GM12865 (cell line): ENCODE measurements at regions not wholly inside any gene's neighbourhood (a gene's known extent, or its start where the extent isn't known, plus 50 kb on each side); places are given as distances from the start of the nearest gene placed in this dataset.

Source experiments
- DNase-seq: peaks from one replicate; pipeline ENCODE4 v3.0.0; 2010; ENCODE audit warnings: low read depth
- H3K4me3 ChIP-seq: 2 replicates; pipeline ENCODE4 v1.5.1; 2011; ENCODE audit warnings: mild to moderate bottlenecking, low read depth, low read length, control low read depth
- TF ChIP-seq, protein P1 (sequence below): IDR thresholded peaks from 2 replicates; pipeline ENCODE4 v1.5.1; 2011; ENCODE audit warnings: low read length, control low read depth, low read depth, inconsistent platforms; ENCODE audit not compliant: insufficient read depth; ENCODE audit errors: missing control alignments

DNA sequence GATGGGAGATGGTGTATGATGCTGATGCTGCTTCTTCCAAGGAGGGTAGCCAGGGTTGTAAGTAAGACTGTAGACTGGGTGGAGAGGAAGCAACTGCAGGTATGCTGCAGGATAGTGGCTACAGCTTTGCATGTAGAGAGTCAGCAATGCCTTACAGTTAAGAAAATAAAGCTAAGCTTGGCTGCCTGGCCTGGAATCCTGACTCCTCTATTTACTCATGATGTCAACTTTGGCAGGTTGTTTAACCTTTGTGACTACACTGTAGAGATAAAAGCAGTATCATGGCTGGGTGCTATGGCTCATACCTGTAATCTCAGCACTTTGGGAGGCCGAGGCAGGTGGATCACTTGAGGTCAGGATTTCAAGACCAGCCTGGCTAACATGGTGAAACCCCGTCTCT is 301.6 kb upstream of the RBFOX1 start:
- TF ChIP-seq, protein P1, sequence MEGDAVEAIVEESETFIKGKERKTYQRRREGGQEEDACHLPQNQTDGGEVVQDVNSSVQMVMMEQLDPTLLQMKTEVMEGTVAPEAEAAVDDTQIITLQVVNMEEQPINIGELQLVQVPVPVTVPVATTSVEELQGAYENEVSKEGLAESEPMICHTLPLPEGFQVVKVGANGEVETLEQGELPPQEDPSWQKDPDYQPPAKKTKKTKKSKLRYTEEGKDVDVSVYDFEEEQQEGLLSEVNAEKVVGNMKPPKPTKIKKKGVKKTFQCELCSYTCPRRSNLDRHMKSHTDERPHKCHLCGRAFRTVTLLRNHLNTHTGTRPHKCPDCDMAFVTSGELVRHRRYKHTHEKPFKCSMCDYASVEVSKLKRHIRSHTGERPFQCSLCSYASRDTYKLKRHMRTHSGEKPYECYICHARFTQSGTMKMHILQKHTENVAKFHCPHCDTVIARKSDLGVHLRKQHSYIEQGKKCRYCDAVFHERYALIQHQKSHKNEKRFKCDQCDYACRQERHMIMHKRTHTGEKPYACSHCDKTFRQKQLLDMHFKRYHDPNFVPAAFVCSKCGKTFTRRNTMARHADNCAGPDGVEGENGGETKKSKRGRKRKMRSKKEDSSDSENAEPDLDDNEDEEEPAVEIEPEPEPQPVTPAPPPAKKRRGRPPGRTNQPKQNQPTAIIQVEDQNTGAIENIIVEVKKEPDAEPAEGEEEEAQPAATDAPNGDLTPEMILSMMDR, result no peak
- no peak for DNase-seq
- H3K4me3 ChIP-seq, result no peak overlapping the region

DNA sequence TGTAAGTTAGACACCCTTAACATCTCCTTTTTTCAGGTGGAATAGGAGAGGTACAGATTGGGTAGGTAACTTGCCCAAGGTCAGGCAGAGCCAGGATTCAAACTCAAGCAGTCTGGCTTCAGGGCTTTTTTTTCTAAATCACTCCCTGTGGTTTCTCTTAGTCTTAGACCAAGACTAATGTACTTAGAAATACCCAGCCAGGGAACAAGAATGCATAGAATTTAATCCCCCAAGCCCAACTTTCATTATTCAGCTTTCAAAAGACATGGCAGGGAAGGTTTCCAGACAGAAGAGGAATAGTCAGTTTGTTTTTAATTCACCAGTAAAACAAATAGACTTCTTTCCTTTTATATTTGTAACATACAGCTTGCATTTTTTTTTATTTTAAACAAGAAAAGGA is 305.2 kb upstream of the RBFOX1 start:
- TF ChIP-seq, protein P1, result no peak

DNA sequence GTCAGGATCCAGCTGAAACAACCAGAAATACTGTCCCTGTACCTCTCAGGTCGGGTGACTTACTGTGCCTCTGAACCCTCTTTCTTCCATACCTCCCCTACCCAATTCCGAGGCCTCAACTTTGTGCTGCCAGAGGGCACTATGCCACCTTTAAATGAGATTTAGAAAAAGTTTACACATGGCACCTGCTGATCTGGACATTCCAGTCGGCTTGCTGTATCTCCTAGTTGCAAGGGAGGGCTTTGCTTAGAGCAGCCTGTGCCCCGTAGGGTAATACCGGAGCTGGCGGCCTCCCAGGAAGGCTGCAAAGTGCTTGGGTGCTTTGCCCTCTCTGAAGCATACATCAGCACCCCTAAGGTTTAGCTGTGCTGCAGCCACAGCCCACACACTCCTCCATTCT is 306.0 kb upstream of the RBFOX1 start:
- TF ChIP-seq, protein P1, result no peak
- no peak overlapping the region for H3K4me3 ChIP-seq
- DNase-seq, result no peak

More for the DNA sequence above, 305.2 kb upstream of the RBFOX1 start:
- no peak for DNase-seq
- H3K4me3 ChIP-seq, result no peak overlapping the region

DNA sequence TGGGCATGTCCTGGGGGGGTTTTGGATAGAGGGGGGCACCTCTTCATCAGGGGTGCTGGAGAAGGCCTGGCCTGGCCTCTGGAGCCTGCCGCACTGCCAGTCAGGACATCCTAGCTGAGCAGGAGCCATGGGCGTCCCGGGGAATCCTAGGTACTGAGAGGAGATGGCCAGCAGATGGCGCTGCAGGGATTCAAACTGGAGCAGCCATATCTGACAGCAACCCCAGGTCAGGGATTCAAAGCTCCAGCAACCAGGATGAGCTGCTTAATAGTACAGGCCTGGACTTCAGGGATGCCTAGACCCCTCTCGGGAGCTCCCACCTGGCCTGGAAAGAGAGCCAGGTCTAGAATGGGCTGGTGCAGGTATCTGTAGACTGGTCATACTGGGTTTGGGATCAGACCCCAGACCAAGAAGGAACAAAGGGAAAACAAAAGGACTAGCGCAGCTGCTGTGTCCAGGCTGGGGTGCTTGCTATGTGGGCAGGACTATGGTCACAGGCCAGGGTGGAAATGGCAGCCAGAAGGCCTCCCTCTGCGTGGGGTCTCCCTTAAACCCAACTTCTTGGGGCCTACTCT is 306.9 kb upstream of the RBFOX1 start:
- TF ChIP-seq, protein P1, result peak; percentile 52
- peak; percentile 34 for DNase-seq
- no peak overlapping the region for H3K4me3 ChIP-seq

DNA sequence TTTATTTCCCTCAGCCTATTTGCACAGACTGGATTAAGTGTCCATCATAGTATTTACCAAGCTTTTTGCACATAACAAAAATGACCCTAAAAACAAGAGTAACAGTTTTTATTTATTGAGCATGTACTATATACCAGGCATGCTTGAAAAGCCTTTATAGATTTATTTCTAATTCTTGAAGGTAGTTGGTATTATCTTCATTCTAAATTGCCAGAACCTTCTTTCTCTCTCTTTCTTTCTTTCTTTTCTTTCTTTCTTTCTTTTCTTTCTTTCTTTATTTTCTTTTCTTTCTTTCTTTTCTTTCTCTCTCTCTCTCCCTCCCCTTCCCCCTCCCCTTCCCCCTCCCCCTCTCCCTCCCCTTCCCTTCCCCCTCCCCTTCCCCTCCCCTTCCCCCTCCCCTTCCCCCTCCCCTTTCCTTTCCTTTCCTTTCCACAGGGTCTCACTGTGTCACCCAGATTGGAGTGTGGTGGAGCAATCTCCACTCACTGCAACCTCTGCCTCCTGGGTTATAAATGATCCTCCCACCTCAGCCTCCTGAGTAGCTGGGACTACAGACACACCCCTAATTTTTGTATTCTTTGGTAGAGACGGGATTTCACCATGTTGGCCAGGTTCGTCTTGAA is 310.9 kb upstream of the RBFOX1 start:
- H3K4me3 ChIP-seq, result no peak overlapping the region
- TF ChIP-seq, protein P1, result no peak
- no peak for DNase-seq

DNA sequence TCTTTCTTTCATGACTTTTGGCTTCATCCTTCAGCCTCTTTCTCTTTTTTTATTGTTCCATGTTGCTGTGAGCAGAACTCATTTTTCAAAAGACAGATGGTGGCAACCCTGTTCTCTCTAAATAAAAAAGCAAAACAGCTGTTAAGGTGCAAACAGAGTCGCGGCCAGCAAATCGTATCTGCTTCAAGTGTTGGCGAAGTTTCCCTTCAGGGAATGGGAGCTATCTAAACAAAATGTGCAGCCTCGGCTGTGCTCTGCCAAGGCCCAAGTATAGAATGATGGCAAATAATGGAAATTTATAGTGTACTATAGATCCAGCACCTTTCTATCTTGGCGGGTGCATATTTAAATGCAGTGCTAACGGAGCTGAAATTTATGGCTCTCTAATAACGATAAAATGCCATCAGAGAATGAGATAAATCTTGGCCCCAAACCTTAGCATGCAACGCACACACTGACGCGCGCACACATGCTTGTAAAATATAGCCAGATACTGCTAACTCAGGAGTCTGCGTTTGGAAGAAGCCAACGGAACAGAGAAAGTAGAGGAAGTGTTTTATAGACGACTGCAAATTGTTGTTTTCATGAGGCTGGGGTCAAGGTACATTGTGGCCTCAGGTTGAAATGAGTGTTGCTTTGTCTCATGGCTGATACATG is 315.5 kb upstream of the RBFOX1 start:
- no peak overlapping the region for H3K4me3 ChIP-seq
- TF ChIP-seq, protein P1, result no peak
- no peak for DNase-seq
